Fibroblast of skin of abdomen (primary cell): ENCODE measurements at regions not wholly inside any gene's neighbourhood (a gene's known extent, or its start where the extent isn't known, plus 50 kb on each side); places are given as distances from the start of the nearest gene placed in this dataset.
"Not testable (repeated sequence)": the region's sequence is repeated elsewhere in the genome, so short reads cannot be mapped to it uniquely, and the experiment has no call there.

Experiments
- DNase-seq: peaks from one replicate; pipeline ENCODE4 v3.0.0-alpha.2; 2013

GRCh38 chr20:12699374-12700228 lies 309.2 kb upstream of the SPTLC3 start:
- no peak for DNase-seq

- no peak for DNase-seq
Observed at GRCh38 chr20:12700701-12701100, 308.1 kb upstream of the SPTLC3 start.

GRCh38 chr20:12702312-12702711 lies 306.5 kb upstream of the SPTLC3 start:
- no peak for DNase-seq

- no peak for DNase-seq
Observed at GRCh38 chr20:12715371-12715770, 293.4 kb upstream of the SPTLC3 start.

GRCh38 chr20:12715991-12716680 lies 292.6 kb upstream of the SPTLC3 start:
- DNase-seq, result no peak

- no peak for DNase-seq
Observed at GRCh38 chr20:12717061-12717460, 291.7 kb upstream of the SPTLC3 start.

- DNase-seq, result no peak
Observed at GRCh38 chr20:12718619-12719018, 290.2 kb upstream of the SPTLC3 start.

- no peak for DNase-seq
Observed at GRCh38 chr20:12721636-12722035, 287.1 kb upstream of the SPTLC3 start.

- no peak for DNase-seq
Observed at GRCh38 chr20:12722091-12722490, 286.7 kb upstream of the SPTLC3 start.

- no peak for DNase-seq
Observed at GRCh38 chr20:12723811-12724210, 285.0 kb upstream of the SPTLC3 start.

- no peak for DNase-seq
Observed at GRCh38 chr20:12728782-12729181, 280.0 kb upstream of the SPTLC3 start.

GRCh38 chr20:12729326-12729725 lies 279.4 kb upstream of the SPTLC3 start:
- no peak for DNase-seq

GRCh38 chr20:12733811-12734210 lies 275.0 kb upstream of the SPTLC3 start:
- no peak for DNase-seq

- DNase-seq, result no peak
Observed at GRCh38 chr20:12737497-12737896, 271.3 kb upstream of the SPTLC3 start.

- DNase-seq, result no peak
Observed at GRCh38 chr20:12737900-12738299, 270.9 kb upstream of the SPTLC3 start.

- no peak for DNase-seq
Observed at GRCh38 chr20:12740647-12741046, 268.1 kb upstream of the SPTLC3 start.

- DNase-seq, result no peak
Observed at GRCh38 chr20:12744037-12744436, 264.7 kb upstream of the SPTLC3 start.

- no peak for DNase-seq
Observed at GRCh38 chr20:12748359-12748994, 260.3 kb upstream of the SPTLC3 start.

GRCh38 chr20:12750221-12750620 lies 258.6 kb upstream of the SPTLC3 start:
- DNase-seq, result no peak

GRCh38 chr20:12752900-12753693 lies 255.7 kb upstream of the SPTLC3 start:
- DNase-seq, result not testable (repeated sequence)

GRCh38 chr20:12753742-12754141 lies 255.0 kb upstream of the SPTLC3 start:
- not testable (repeated sequence) for DNase-seq

GRCh38 chr20:12759493-12759892 lies 249.3 kb upstream of the SPTLC3 start:
- not testable (repeated sequence) for DNase-seq

- no peak for DNase-seq
Observed at GRCh38 chr20:12762725-12763124, 246.0 kb upstream of the SPTLC3 start.
